HepG2 (cell line): ENCODE measurements at regions not wholly inside any gene's neighbourhood (a gene's known extent, or its start where the extent isn't known, plus 50 kb on each side); places are given as distances from the start of the nearest gene placed in this dataset.

Source experiments
- ATAC-seq: fragments of 200-7000 bp; cut with Tn5 transposase; 3 replicates; pipeline ENCODE4 v1.9.1; 2020; ENCODE audit warnings: mild to moderate bottlenecking, moderate library complexity
- BruUV-seq: library from RNA; stranded (reverse); fragments of 400-500 nt; replicated peaks from 2 replicates; lab custom pipeline; 2021; lab: Mats Ljungman, UMichigan
- CTCF ChIA-PET: fragments of 300-600 bp; formaldehyde crosslinking; extraction: SDS; loops from one replicate; lab custom pipeline; 2021; ENCODE audit warnings: low total read pairs, inconsistent platforms, low intra/inter-chr PET ratio; lab: Yijun Ruan, JAX
- POLR2A ChIA-PET: fragments of 350-600 bp; sonication (Branson Sonifier 250); formaldehyde crosslinking; loops from one replicate; lab custom pipeline; 2020; ENCODE audit warnings: antibody characterized with exemption, inconsistent platforms; lab: Yijun Ruan, JAX
- DNase-seq: peaks from one replicate; pipeline ENCODE4 v3.0.0-alpha.2; 2015; ENCODE audit warnings: low spot score
- FAIRE-seq: peaks from 3 replicates; lab custom pipeline; 2011; peaks lifted over from hg19 to GRCh38; lab: Jason Lieb, UNC
- H2AFZ ChIP-seq: one replicate; pipeline ENCODE4 v1.6.1; 2011; ENCODE audit warnings: low read length, inconsistent platforms
- H3K27ac ChIP-seq: fragments of 300-600 bp; 3 replicates; pipeline ENCODE4 v1.8.0; 2011; ENCODE audit warnings: mixed run types, mild to moderate bottlenecking, mixed read lengths, low read length, inconsistent platforms; ENCODE audit not compliant: insufficient read depth; ENCODE audit errors: extremely low read length
- H3K27me3 ChIP-seq, 2 experiments: fragments of 200-600 bp in 1 of 2; 2 replicates in 1 of 2; 3 replicates in 1 of 2; pipeline versions ENCODE4 v1.6.0 to v1.8.0; 2011; ENCODE audit warnings: low read length in 2 of 2, mild to moderate bottlenecking in 2 of 2, moderate library complexity in 2 of 2, inconsistent platforms in 1 of 2; ENCODE audit not compliant: insufficient read depth in 2 of 2, control insufficient read depth in 1 of 2
- H3K36me3 ChIP-seq, 2 experiments: fragments of 200-600 bp in 1 of 2; replicated peaks in 1 of 2; 2 replicates in 1 of 2; 3 replicates in 1 of 2; pipeline versions ENCODE4 v1.5.1 to v1.8.0; 2011; ENCODE audit warnings: low read length in 2 of 2, inconsistent platforms in 1 of 2; ENCODE audit not compliant: insufficient read depth in 2 of 2, control insufficient read depth in 1 of 2
- H3K4me1 ChIP-seq: 2 replicates; pipeline ENCODE4 v1.5.1; 2012; ENCODE audit warnings: low read length, inconsistent platforms; ENCODE audit not compliant: insufficient read depth
- H3K4me2 ChIP-seq: 2 replicates; pipeline ENCODE4 v1.6.0; 2011; ENCODE audit warnings: low read depth, low read length, inconsistent platforms
- H3K4me3 ChIP-seq, 3 experiments: fragments of 200-600 bp in 1 of 3; sonication (generic), shearing (Covaris generic) in 1 of 3; replicated peaks in 1 of 3; 2 replicates each; pipeline ENCODE4 v1.5.1; 2011 to 2016; ENCODE audit warnings: low read length in 3 of 3, inconsistent platforms in 2 of 3, low read depth in 2 of 3, mild to moderate bottlenecking in 2 of 3, control low read depth in 1 of 3, mixed read lengths in 1 of 3; ENCODE audit not compliant: insufficient read depth in 1 of 3
- H3K79me2 ChIP-seq: one replicate; pipeline ENCODE4 v1.6.1; 2011; ENCODE audit warnings: low read length, inconsistent platforms; ENCODE audit not compliant: insufficient read depth
- H3K9ac ChIP-seq: 2 replicates; pipeline ENCODE4 v1.6.0; 2011; ENCODE audit warnings: mild to moderate bottlenecking, low read depth, low read length, inconsistent platforms; ENCODE audit not compliant: insufficient read depth
- H3K9me3 ChIP-seq: 2 replicates; pipeline ENCODE4 v1.5.1; 2012; ENCODE audit warnings: mild to moderate bottlenecking, low read length
- H4K20me1 ChIP-seq: 2 replicates; pipeline ENCODE4 v1.6.0; 2011; ENCODE audit warnings: inconsistent platforms, mild to moderate bottlenecking, low read length, moderate library complexity; ENCODE audit not compliant: insufficient read depth
- CEBPB ChIP-seq: IDR thresholded peaks from 2 replicates; pipeline ENCODE4 v1.6.1; 2011; ENCODE audit warnings: low read depth, low read length, improper control_type of control experiment, borderline replicate concordance
- JUNB ChIP-seq: sonication (generic); formaldehyde crosslinking; IDR thresholded peaks from 2 replicates; pipeline ENCODE4 v1.8.0; 2022; ENCODE audit warnings: missing genetic modification reagents, mild to moderate bottlenecking, borderline replicate concordance
- MAZ ChIP-seq, 2 experiments: sonication (generic) in 1 of 2; formaldehyde crosslinking in 1 of 2; IDR thresholded peaks; 2 replicates each; pipeline versions ENCODE4 v1.5.0 to v1.6.1; 2012 to 2020; ENCODE audit warnings: low read depth in 2 of 2, mild to moderate bottlenecking in 2 of 2, borderline replicate concordance in 1 of 2, improper control_type of control experiment in 1 of 2, low read length in 1 of 2, missing genetic modification reagents in 1 of 2, moderate library complexity in 1 of 2
- PAF1 ChIP-seq: IDR thresholded peaks from 2 replicates; pipeline ENCODE4 v1.6.1; 2016; ENCODE audit warnings: missing genetic modification reagents, missing compliant biosample characterization
- RCOR2 ChIP-seq: IDR thresholded peaks from 2 replicates; pipeline ENCODE4 v1.6.1; 2016; ENCODE audit warnings: missing biosample characterization, missing genetic modification reagents
- SMAD9 ChIP-seq: sonication (generic); formaldehyde crosslinking; IDR thresholded peaks from 2 replicates; pipeline ENCODE4 v1.5.1; 2020; ENCODE audit warnings: mild to moderate bottlenecking, missing genetic modification reagents
- SRSF1 ChIP-seq: fragments of 200-400 bp; formaldehyde crosslinking; optimal IDR thresholded peaks from 2 replicates; pipeline ENCODE3; 2017; ENCODE audit warnings: mild to moderate bottlenecking, low read depth, low read length, moderate library complexity
- SRY ChIP-seq: sonication (generic); formaldehyde crosslinking; IDR thresholded peaks from 2 replicates; pipeline ENCODE4 v1.8.0; 2022; ENCODE audit warnings: mild to moderate bottlenecking, missing genetic modification reagents
- ZBTB3 ChIP-seq: sonication (generic); formaldehyde crosslinking; IDR thresholded peaks from 2 replicates; pipeline ENCODE4 v1.4.0; 2020; ENCODE audit warnings: low read depth, mild to moderate bottlenecking, moderate library complexity, missing genetic modification reagents, borderline replicate concordance
- ZBTB7B ChIP-seq: sonication (generic); formaldehyde crosslinking; IDR thresholded peaks from 2 replicates; pipeline ENCODE4 v1.4.0; 2020; ENCODE audit warnings: missing genetic modification reagents
- ZNF7 ChIP-seq: IDR thresholded peaks from 2 replicates; pipeline ENCODE4 v1.6.1; 2016; ENCODE audit warnings: missing biosample characterization, missing genetic modification reagents
- ZNF850 ChIP-seq: sonication (generic); formaldehyde crosslinking; conservative IDR thresholded peaks from 2 replicates; pipeline ENCODE4 v1.9.0; 2021; ENCODE audit warnings: mild to moderate bottlenecking, missing genetic modification reagents
- WGBS: methylation state at CpG from one replicate; pipeline ENCODE4 v1.1.6; 2017; ENCODE audit warnings: low lambda C conversion rate; 5-methylcytosine and 5-hydroxymethylcytosine counted together
- in situ Hi-C: cut with HindIII; loops from 2 replicates; pipeline ENCODE4 v1.10.0; 2017; ENCODE audit warnings: low pct_unique_long_range_greater_than_20kb; ENCODE audit not compliant: extremely low pct_ligation_motif_present
- intact Hi-C: fragments of 100-400 bp; cut with micrococcal nuclease; formaldehyde crosslinking; loops from one replicate; pipeline ENCODE4 v1.10.0; 2022; ENCODE audit not compliant: unreplicated experiment

DNA sequence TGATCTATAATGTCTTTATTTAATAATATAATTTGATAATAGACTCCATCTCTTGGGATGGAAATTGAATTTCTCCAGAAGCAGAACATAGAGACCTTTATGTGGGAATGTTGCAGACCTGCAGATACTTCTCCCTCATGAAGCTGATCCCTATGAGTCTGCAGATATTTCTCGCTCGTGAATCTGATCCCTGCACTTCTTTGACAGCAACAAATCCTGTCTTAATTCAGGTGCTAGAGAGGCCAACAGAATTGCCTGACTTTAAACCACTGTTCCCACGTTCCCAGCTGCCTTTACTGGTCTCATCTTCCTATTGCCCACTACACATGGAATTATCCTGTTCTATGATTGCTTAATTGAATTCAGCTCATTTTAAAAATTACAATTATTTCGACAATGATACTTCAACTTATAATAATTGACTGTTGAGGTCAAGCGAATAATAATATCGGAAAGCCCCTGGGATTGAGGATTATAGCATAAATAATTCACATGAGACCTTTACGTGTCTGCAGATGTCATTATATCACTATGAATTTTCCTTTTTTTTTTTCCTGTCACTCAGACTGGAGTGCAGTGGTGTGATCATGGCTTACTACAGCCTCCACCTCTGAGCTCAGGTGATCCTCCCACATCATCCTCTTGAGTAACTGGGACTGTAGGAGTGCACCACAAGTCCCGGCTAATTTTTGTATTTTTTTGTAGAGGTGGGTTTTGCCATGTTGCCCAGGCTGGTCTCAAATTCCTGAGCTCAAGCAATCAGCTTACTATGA lies 486.4 kb upstream of the ADARB2 start:
- H3K27me3 ChIP-seq = peaks cover 0 to 11% of the 10 kb centered on the region in 2 experiments; a peak in 4 of 5 replicates
- ChIA-PET POLR2A (no interaction called here), CTCF (no interaction called here)
- TF ChIP-seq ZNF850 (CRISPR knock-in tag) (no peak), PAF1 (CRISPR knock-in tag) (no peak), JUNB (CRISPR knock-in tag) (no peak), ZBTB7B (CRISPR knock-in tag) (no peak), SMAD9 (CRISPR knock-in tag) (no peak), SRY (CRISPR knock-in tag) (no peak), ZBTB3 (CRISPR knock-in tag) (no peak), RCOR2 (CRISPR knock-in tag) (no peak), SRSF1 (no peak)
- H3K4me2 ChIP-seq = no peak overlapping the region
- intact Hi-C loops = no loop called here
- no peak overlapping the region for H2AFZ ChIP-seq
- H3K27ac ChIP-seq = no peak overlapping the region
- no TSS peak for BruUV-seq
- no peak for DNase-seq
- no peak overlapping the region for H3K9ac ChIP-seq
- no peaks in the 10 kb centered on the region for H3K79me2 ChIP-seq
- no peaks in the 10 kb centered on the region for H4K20me1 ChIP-seq
- no peaks in the 10 kb centered on the region for H3K9me3 ChIP-seq
- no peak for FAIRE-seq
- ATAC-seq = no peak
- H3K4me3 ChIP-seq = no peak overlapping the region
- no peaks in the 10 kb centered on the region for H3K36me3 ChIP-seq
- WGBS = 8% methylated on average over 8 of the region's 8 CpGs
- in situ Hi-C loops = no loop called here
- no peaks in the 10 kb centered on the region for H3K4me1 ChIP-seq

DNA sequence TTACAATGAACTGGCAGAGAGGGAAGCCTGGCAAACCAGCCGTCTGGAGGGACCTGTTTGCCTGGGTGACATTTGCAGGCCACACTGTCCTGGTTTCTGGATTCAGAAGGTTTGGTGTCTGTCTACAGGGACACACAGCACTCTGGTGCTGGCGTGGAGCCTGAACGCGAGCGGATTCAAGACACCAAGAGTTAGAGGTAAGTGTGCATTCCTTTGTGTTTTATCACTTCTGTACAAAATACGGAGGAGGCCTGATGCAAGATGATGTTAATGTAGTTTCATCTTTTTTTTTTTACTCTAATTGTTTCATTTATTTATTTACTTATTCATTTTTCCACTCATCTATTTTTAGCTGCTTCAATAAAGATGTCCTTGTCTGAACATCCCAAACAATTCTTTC lies 485.3 kb upstream of the ADARB2 start:
- Histone ChIP-seq H3K9ac (no peak overlapping the region), H3K4me1 (no peaks in the 10 kb centered on the region), H3K27ac (no peak overlapping the region), H2AFZ (no peak overlapping the region), H3K36me3 (no peaks in the 10 kb centered on the region), H3K4me2 (no peak overlapping the region), H3K27me3 (peaks cover 0 to 11% of the 10 kb centered on the region in 2 experiments; a peak in 4 of 5 replicates), H4K20me1 (no peaks in the 10 kb centered on the region), H3K79me2 (no peaks in the 10 kb centered on the region), H3K4me3 (no peak overlapping the region), H3K9me3 (no peaks in the 10 kb centered on the region)
- ChIA-PET POLR2A (no interaction called here), CTCF (no interaction called here)
- DNase-seq (no peak), FAIRE-seq (no peak), ATAC-seq (no peak)
- intact Hi-C loops = no loop called here
- TF ChIP-seq CEBPB = no peak
- no peak for TF ChIP-seq MAZ (IDR thresholded peaks at IDR 0.05; ENCODE audit: borderline replicate concordance, low read depth, low read length)
- TF ChIP-seq MAZ (CRISPR knock-in tag; IDR thresholded peaks at IDR 0.05; ENCODE audit: low read depth) = no peak
- no peak for TF ChIP-seq PAF1 (CRISPR knock-in tag)
- no peak for TF ChIP-seq ZNF7 (CRISPR knock-in tag)
- in situ Hi-C loops = no loop called here
- BruUV-seq = no TSS peak
- WGBS = 8% methylated on average over 6 of the region's 6 CpGs
